NK-92 treated with Interleukin-12 subunit alpha and Interleukin-12 subunit beta, amount 100 ng/mL, for 24 hours (cell line): ENCODE measurements at regions not wholly inside any gene's neighbourhood (a gene's known extent, or its start where the extent isn't known, plus 50 kb on each side); places are given as distances from the start of the nearest gene placed in this dataset.
"Not testable (repeated sequence)": the region's sequence is repeated elsewhere in the genome, so short reads cannot be mapped to it uniquely, and the experiment has no call there.

Experiments used
- DNase-seq: peaks from one replicate; lab custom pipeline; 2025; lab: John Stamatoyannopoulos, UW

DNA sequence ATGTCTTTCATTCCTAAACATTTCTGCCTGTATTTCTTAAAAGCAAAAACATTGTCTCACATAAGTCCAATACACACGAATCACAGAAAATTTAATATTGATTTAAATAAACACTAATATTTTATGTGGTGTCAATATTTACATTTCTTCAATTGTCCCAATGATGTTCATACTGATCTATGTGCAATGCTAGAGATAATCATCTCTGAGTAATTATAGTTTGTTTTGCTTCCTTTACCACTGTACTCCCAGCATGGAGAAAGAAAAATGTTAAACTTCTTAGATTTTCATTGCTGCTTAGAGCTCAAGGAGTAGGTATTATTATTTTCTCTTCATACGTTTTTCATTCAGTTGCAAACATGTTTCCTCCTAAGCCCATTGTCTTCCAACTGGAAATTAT is 434.2 kb upstream of the PRR20A start:
- no peak for DNase-seq

DNA sequence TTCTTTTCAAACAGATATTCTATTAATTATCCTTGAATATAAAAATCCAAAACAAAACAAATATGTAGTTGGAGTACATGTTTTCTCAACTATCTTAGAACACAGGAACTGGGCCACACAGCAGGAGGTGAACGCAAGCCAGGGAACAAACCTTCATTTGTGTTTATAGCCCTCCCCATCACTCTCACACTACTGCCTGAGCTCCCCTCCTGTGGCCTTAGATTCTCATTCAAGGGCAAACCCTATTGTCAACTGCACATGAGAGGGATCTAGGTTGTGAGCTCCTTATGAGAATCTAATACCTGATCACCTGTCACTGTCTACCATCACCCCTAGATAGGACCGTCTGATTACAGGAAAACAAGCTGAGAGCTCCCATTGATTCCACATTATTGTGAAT is 427.1 kb upstream of the PRR20A start:
- no peak for DNase-seq

DNA sequence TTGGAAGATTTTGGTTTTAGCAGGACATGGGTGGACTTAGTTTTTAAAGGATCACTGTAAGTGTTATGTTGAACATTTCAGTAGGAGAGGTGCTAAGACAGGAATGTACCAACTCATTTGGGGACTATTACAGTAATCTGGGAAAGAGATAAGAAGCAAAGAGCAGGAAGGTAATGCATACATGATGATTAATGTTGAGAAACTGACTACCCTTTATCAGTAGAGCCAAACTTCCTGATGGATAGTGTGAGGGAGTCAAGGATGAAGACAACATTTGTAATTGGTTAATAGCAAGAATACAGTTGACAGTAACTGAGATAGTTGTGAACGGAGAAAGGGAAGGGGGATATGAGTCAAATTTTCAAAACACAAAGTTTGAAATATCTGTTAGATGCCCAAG is 421.9 kb upstream of the PRR20A start:
- DNase-seq = no peak

DNA sequence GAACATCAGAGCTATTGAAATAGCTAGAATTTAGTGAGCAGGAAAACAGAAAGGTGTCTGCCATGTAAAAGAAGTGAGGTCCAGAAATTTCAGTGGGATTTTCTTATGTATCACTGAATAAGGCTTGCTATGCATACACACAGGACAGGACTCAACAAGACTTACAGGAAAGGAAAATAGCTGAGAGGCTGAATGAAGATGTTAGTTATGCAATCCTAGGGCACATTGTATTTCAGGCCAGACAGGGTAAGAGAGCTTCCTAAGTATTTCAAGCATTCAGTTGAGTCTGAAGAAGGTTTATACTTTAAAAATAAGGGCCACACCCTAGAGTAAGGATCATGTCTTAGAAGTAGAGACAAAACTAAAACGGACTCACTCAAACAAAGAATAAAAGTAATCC is 419.9 kb upstream of the PRR20A start:
- no peak for DNase-seq

DNA sequence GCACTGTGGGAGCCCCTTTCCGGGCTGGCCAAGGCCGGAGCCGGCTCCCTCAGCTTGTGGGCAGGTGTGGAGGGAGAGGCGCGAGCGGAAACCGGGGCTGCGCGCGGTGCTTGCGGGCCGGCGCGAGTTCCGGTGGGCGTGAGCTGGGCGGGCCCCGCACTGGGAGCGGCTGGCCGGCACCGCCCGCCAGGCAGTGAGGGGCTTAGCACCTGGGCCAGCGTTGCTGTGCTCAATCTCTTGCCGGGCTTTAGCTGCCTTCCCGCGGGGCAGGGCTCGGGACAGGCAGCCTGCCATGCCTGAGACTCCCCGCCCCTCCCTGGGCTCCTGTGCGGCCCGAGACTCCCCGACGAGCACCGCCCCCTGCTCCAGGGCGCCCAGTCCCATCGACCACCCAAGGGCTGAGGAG is 405.2 kb upstream of the PRR20A start:
- DNase-seq = no peak

DNA sequence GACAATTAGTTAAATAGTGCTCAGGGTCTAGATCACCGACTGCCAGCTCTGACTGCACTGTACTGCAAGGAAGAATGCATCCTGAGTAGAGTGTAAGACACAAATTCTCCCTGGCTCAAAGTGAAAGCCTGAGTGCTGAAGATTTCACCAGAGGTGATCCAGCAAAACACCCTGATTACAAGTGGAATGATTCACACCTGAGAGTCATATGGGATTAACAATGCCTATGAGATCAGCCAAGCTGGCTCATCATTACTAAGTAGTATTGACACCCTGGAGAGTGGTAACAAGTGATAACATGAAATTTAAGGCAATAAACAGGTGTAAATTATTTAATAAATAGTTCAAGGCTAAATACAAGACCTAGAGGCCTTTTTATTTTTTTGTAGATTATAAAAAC is 403.8 kb upstream of the PRR20A start:
- DNase-seq = no peak

DNA sequence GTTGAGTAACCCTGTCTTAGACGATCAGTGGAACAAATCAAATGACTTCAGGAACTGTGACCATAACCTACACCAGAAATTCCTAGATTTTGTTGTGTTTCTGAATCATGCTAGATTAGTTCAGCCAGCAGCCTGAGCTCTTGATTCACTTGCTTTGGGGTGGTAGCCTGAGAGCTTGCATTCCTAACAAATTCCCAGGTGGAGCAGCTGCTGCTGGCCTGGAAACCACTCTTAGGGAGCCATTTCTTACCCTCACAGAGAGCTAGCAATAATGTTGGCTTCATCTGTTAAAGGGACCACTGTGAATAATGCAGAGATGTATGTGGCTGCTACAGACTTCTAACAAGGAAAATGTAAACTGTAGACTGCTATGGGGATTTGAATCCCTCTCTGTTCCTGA is 388.1 kb upstream of the PRR20A start:
- no peak for DNase-seq

DNA sequence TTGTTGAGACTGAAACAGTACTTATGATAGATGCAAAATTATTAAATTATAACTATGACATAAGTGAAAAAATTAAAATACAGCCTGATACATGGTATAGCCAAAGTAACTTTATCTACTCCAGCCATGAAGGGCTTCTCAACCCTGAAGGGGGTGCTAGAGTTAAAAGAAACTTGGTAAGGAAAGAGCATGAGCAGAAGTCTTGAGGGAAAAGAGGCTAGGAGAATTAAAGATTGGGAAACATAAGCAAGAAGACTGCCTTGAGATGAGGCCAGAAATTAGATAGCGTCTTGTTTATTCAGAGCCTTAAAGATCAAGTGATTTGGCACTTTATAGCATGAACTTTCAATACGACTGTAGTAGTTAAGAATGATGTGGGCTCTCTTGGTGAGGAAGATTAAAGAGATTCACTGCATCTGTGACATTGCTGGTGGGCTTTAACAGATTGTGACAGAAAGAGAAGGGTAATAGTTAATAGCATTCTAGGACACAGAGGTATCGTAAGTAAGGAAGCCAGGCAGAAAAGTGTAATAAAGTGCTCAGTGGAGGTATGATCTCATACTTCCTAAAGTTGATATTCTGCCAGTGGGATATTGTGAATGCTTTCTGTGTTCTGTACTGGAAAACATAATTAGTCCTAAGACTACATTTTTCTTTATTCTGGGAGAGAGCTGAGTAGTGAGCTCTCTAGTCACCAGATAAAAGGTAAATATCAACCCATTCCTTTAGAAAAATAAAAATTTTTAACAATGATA is 385.4 kb upstream of the PRR20A start:
- DNase-seq = no peak

DNA sequence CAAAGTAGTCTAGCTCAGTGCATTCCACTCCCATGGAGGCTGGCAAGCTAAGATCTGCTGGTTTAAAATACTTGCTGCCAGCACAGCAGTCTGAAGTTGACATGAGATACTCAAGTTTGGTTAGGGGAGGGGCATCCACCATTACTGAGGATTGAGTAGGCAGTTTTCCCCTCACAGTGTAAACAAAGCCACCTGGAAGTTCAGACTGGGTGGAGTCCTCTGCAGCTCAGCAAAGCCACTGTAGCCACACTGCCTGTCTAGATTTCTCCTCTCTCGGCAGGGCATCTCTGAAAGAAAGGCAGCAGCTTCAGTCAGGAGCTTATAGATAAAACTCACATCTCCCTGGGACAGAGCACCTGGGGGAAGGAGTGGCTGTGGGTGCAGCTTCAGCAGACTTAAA is 377.4 kb upstream of the PRR20A start:
- not testable (repeated sequence) for DNase-seq

DNA sequence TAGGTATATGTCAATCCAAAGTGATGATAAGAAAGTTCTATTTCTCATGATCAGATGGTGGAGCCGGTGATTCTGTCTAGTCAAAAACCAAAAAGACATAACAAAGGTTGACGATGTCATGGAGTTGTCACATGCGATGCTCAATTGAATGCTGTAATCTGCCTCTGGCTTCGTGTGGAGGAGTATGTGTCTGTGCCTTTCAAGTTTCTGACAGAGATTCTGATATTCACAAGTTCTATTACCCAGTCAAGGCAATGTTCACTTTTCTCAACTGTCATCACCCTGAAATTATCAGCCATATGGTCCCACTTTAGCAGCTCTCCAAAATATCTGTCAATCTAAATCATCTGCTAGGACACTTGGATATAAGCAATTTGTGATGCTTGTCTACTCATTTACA is 367.6 kb upstream of the PRR20A start:
- DNase-seq = no peak

DNA sequence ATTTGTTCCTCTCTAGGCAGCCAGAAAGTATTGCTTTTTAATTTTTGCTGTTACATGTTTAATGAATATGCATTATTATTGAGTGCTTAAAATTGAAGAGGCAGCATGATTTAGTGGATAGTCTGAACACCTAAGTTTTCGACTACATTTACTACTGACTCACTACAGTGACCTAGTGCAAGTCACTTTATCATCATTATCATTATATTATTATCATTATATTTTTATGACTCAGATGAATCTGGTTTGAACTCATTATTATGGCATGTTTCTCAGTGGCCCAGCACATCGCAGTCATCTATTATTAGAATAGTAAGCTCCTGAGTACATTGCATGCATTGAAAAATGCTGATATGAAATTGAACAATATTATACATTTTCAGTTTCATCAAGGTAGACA is 351.2 kb upstream of the PRR20A start:
- no peak for DNase-seq

DNA sequence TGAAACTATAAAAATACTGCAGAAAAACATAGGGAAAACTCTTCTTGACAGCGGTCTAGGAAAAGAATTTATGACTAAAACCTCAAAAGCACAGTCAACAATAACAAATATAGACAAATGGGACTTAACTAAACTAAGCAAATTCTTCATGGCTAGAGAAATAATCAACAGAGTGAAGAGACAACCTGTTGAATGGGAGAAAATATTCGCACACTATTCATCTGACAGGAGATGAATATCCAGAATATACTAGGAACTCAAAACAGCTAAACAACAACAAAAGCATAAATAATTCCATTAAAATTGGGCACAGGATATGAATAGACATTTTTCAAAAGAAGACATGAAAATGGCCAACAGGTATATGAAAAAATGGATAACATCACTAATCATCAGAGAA is 303.6 kb upstream of the PRR20A start:
- no peak for DNase-seq

DNA sequence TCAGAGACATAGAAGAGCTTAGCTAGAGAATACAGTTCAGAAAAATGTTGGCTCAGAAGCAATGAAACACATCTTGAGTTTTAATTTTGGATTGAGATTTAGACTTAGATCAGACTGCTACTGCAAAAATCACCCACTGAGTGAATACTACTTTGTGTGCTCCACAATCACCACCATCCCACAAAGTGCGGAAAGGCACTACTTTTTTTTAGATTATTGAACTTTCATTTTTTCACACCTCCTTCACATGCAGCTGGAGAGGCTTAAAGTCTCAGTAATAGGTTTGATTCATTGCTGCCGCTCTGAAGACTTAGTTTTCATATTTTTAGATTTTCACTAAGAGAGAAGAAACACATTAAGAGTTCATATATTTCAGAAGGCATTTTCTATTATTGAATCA is 289.9 kb upstream of the PRR20A start:
- DNase-seq = no peak

DNA sequence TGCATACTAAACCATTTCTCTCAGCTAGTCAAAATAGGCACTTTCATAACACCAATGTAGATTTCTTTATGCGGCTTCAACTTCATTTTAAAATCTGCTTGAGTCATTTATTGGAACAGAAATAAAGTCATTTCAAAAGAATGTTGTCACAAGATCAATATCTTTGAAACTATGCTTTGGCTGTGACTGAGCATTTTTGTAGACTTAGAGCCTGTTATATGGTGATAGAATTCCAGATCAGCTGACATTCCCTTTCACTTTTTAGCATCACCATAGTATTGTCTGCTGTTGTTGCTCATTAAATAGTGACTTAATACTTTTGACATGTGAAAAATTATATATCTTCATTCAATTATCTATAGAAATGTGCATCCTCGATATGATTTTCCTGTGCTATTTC is 279.2 kb upstream of the PRR20A start:
- no peak for DNase-seq

DNA sequence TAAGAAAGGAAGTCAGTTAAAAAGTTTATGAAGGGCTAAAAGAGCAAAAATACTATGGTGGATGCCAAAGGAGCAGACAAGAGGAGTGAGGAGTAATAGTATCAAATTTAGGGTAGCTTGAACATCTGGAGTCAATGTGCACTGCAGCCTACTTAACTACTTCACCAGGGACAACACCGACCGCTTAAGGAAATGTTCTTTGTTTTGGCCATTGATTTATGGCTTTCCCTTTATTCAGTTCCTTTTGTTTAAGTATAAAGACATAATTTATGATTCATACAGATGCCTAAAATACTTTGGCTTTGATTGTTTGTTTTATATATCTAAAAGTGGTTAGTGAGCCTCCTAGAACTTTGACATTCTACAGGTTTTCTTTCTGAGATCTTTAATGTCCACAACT is 276.3 kb upstream of the PRR20A start:
- DNase-seq = no peak

DNA sequence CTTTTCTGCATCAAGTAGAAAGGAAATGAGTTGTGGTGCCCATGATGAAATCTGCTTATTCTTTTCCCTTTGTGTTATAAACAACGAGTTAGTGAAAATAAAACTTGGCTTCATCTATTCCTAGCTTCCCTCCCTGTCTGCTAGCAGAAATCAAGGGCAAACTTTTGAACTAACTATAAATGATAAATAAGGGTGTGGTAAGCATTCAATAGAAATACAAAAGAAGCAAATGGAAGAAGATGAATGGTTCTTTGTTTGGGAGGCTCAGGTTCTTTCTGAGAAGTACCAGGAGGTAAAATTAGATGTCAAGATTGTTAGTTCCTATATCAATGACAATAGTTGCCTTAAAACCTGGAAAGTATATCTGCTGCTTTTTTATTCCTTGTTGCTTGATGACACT is 275.3 kb upstream of the PRR20A start:
- no peak for DNase-seq

DNA sequence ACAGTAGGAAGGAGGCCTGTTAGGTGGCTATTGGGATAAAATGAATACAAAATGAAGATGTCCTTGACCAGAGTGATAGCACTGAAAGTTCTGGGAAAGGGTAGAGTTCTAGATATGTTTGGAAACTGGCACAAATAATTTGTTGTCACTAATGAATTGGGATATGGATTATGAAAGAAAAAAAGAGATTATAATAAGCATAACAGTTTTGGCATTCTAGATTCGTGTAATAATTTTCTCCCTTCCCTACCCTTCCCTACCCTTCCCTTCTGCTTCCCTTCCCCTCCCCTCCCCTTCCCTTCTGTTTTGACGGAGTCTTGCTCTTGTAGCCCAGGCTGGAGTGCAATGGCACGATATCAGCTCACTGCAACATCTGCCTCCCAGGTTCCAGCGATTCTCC is 271.0 kb upstream of the PRR20A start:
- DNase-seq = no peak

DNA sequence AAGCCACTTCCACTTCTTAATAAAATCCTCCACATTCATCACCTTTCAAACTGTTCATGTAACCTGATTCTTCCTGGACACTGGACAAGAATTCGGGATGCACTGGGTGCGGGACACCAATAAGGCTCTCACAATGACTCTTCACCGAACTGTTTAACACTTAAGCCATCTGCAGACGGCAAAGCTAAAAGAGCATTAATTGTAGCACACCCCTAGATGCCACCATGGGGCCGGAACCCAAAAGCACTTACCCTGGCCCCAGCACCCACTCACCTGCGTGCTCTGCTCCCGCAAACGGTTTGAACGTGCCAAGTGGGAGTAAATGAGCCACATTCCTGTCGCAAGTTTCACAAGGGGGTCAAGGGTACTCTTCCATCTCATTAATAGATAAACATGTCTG is 254.3 kb upstream of the PRR20A start:
- no peak for DNase-seq

DNA sequence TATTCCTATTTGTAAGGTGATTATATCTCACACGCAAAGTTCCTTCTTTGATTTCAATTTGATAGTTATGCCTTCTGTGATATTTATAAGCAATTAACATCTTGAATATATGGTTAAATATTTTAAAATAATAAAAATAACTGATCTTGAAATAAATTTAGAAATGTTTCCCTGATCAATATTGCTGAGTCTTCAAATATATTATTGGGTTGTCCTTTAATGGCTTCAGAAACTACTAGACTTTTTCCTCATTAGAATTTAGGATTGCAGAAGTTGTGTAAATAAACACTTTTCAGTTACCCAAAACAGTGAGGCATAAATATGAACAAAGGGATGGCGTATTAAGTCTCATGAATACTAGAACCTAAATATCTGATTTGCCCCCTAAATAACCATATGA is 252.3 kb upstream of the PRR20A start:
- no peak for DNase-seq

DNA sequence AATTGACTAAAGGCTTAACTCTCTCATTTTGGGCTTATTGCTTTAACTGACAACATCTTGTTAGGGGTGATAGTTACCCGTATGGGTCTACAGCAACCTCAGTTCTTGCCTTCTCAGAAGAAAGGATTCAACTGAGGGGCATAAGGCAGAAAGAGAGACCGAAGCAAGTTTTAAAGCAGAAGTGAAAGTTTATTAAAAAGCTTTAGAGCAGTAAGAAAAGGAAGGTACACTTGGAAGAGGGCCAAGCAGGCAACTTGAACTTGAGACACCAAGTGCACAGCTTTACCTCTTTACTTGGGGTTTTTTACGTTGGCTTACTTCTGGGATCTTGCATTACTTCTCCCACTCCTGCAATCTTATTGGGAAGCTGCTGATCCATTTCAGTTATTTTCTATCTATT is 246.9 kb upstream of the PRR20A start:
- DNase-seq = no peak

DNA sequence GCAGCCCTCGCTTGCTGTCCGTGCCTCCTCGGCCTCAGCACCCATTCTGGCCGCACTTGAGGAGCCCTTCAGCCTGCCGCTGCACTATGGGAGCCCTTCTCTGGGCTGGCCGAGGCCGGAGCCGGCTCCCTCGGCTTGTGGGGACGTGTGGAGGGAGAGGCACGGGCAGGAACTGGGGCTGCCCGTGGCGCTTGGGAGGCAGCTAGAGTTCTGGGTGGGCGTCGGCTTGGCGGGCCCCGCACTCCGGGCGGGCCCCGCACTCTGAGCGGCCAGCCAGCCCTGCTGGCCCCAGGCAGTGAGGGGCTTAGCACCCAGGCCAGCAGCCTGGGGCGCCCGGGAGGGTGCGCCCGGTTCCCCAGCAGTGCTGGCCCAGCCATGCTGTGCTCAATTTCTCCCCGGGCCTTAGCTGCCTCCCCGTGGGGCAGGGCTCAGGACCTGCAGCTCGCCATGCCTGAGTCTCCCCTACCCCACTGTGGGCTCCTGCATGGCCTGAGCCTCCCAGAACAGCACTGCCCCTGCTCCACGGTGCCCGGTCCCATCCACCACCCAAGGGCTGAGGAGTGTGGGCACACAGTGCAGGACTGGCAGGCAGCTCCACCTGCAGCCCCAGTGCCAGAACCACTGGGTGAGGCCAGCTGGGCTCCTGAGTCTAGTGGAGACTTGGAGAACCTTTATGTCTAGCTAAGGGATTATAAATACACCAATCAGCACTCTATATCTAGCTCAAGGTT is 240.0 kb upstream of the PRR20A start:
- no peak for DNase-seq

DNA sequence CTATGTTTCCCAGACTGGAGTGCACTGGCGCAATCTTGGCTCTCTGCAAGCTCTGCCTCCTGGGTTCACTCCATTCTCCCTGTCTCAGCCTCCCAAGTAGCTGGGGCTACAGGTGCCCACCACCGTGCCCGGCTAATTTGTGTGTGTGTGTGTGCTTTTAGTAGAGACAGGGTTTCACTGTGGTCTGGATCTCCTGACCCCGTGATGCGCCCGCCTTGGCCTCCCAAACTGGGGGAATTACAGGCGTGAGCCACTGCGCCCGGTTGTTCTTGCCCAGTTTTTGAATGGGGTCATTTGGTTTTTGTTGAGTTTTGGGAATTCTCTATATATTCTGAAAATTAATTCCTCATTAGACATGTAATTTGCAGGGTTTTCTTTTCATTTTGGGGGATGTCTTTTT is 238.4 kb upstream of the PRR20A start:
- DNase-seq = no peak

DNA sequence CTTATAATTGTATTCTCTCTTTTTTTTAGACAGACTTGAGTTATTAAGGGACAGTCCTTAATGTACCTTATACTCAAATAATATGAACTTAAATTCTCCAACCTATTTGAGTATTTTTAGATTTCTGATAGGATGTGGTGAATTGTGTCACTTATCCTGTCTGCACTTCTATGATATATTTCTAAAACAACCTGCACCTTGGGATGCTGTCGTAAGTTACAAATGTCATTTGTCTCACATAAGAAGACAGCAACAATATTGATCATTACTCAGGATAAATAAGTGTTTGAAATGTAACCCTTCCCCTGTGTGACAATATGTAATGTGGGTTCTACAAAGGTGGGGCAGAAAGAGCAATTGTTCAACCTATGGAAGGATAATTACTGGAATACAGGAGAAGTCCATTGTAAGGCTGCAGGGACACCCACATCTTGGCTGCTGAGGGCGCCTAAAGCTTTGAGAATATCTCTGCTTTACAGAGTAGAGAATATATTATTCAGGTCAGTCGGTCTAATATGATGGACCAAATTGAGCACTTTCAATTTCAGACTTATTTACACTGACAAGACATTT is 236.9 kb upstream of the PRR20A start:
- no peak for DNase-seq

DNA sequence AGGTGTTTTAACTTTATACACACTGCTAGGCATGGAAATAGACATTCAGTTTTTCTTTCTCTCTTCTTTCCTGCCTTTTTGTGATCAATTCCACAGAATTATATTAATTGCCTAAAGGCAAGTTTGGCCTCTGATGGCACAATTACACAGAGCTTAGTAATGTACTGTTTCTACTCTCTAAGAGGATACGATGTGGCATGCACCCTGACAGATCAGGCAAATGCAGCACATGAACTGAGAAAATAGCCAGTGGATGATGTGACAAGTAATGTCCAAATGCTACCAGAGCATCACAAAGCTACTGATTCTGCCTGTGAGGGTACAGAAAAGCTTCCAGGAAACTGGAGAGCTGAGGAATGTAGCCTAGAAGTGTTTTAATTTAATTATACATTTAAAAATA is 233.8 kb upstream of the PRR20A start:
- no peak for DNase-seq
